ENCODE measurements at regions not wholly inside any gene's neighbourhood (a gene's known extent, or its start where the extent isn't known, plus 50 kb on each side); places are given as distances from the start of the nearest gene placed in this dataset.

DNA sequence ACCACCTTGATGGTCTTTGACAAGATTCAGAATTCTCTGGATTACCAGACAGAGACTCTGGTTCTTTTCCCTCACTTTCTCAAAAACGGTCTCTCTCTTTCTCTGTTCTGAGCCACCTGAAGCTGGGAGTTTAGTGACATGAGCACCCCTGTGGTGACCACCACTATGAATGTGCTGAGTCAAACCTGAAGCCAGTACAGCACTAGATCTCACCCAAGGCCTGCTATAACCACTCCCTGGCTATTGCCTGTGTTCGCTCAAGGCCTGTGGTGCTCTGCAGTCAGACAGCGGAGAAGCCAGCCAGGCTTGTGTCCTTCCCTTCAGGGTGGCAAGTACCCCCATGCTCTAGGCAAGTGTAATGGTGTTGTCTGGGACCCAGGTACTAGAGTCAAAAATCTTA, 828.9 kb upstream of the NXPH2 start:
- TF ChIP-seq, protein P1, sequence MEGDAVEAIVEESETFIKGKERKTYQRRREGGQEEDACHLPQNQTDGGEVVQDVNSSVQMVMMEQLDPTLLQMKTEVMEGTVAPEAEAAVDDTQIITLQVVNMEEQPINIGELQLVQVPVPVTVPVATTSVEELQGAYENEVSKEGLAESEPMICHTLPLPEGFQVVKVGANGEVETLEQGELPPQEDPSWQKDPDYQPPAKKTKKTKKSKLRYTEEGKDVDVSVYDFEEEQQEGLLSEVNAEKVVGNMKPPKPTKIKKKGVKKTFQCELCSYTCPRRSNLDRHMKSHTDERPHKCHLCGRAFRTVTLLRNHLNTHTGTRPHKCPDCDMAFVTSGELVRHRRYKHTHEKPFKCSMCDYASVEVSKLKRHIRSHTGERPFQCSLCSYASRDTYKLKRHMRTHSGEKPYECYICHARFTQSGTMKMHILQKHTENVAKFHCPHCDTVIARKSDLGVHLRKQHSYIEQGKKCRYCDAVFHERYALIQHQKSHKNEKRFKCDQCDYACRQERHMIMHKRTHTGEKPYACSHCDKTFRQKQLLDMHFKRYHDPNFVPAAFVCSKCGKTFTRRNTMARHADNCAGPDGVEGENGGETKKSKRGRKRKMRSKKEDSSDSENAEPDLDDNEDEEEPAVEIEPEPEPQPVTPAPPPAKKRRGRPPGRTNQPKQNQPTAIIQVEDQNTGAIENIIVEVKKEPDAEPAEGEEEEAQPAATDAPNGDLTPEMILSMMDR (conservative IDR thresholded peaks at IDR 0.05; ENCODE audit: low read depth, low read length): no peak
- TF ChIP-seq EZH2 (IDR thresholded peaks at IDR 0.05; ENCODE audit: low read length, unreplicated experiment): no peak
